Amniotic epithelial cell (primary cell): ENCODE measurements at regions not wholly inside any gene's neighbourhood (a gene's known extent, or its start where the extent isn't known, plus 50 kb on each side); places are given as distances from the start of the nearest gene placed in this dataset.

Source experiments
- DNase-seq: peaks from one replicate; pipeline ENCODE4 v3.0.0-alpha.2; 2010; ENCODE audit warnings: low read depth

- DNase-seq, result no peak
Measured at GRCh38 chr12:18969512-18969911, 160.0 kb upstream of the PLEKHA5 start.

DNA sequence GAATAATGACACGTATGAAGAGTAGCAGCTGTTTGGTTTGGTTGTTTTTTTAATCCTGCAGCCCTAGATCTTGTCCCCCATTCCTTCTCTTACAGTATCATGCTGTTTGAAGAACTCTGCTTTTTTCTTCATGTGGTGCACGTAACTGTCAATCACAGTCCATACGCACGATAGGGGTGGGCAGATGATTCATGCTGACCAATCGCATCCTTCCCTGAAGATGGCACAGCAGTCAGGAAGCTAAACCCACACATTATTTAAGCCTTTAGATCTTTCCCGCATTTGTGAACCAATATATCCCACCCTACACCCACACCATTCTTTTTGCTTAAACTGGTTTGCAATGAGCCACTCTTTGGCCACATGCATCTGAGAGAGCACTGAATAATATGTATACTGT is 158.9 kb upstream of the PLEKHA5 start:
- DNase-seq, result no peak

- no peak for DNase-seq
Measured at GRCh38 chr12:18971932-18972331, 157.6 kb upstream of the PLEKHA5 start.

GRCh38 chr12:18975933-18976332 is 153.6 kb upstream of the PLEKHA5 start:
- peak; percentile 6 for DNase-seq

GRCh38 chr12:18979401-18980126 is 150.0 kb upstream of the PLEKHA5 start:
- no peak for DNase-seq

DNA sequence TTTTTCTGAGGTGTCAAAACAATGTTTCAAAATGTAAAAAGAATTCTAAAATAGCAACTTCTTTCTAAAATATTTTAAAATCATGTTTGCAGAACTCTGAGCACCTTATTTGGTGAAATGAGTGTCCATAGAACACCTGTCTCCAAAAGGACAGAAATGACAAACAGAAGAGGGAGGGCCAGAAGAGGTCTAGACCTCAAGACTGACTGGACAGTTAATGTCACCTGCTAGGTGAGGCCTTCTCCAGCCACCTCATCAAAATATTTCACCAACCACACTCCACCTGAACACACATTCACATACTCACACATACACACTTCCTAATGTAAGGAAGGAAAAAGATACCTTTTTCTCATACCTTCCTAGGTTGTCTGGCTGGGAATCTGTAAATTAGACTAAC is 147.8 kb upstream of the PLEKHA5 start:
- no peak for DNase-seq

DNA sequence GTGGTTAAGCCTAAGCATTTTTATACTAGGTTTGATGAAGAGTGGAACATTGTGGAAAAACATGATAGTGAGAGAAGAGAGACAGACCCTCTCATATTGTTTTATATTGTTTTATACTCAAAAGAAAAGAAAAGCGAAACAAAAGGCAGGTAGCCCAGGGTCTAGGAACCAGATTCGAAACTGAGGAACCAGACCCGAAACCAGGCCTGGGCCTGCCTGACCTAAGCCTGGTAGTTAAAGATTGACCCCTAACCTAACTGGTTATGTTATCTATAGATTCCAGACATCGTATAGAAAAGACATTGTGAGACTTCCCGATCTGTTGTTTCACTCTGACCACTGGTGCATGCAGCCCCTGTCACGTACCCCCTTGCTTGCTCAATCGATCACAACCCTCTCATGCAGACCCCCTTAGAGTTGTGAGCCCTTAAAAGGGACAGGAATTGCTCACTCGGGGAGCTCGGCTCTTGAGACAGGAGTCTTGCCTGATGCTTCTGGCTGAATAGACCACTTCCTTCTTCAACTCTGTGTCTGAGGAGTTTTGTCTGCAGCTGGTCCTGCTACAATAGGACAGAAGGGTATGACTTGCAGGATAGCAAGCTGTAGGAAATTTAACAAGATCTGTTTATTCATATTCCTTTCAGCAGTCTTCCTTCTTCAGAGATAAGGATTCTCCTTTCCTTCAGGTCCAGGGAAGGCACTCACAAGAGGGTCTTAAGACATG is 147.1 kb upstream of the PLEKHA5 start:
- DNase-seq, result no peak

DNA sequence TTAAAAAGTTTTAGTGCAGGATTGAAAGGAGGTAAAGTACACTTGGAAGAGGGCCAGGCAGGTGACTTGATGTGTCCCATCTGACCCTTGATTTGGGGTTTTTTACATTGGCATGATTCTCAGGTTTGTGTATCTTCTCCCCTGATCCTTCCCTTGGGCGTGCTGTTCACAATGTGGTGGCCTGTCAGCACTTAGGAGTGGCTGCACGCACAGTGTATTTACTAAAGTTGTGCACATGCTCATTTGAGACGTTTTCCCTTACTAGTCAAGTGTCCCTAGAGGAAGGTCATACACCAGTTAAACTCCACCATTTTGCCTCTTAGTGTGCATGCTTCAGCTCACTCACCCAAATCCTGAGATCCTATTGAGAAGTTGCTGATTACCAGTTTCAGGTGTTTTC is 145.7 kb upstream of the PLEKHA5 start:
- DNase-seq, result no peak

GRCh38 chr12:18990856-18991255 is 138.7 kb upstream of the PLEKHA5 start:
- DNase-seq, result no peak

DNA sequence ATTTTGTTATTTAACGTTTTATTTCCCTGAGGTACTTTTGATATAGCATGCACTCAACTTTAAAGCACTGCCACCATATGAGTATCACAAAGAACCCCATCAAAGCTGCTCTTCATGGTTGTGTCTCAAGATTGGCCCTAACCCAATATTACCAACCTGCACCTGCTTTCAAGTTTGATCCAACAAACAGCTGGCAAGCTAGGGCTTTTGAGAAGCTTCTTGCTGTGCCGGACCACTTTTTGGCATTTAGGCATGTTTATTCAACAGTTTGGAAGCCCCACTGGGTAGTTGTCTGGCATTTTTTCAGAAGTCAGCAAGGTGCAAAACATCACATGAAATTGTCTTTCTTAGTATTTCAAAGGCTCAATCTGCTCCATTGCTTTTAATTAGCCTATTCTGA is 137.2 kb upstream of the PLEKHA5 start:
- DNase-seq, result no peak

GRCh38 chr12:18998343-18999261 is 130.9 kb upstream of the PLEKHA5 start:
- DNase-seq, result peak; percentile 75

GRCh38 chr12:19000836-19001235 is 128.7 kb upstream of the PLEKHA5 start:
- no peak for DNase-seq

- peak; percentile 70 for DNase-seq
Measured at GRCh38 chr12:19002216-19002615, 127.3 kb upstream of the PLEKHA5 start.

DNA sequence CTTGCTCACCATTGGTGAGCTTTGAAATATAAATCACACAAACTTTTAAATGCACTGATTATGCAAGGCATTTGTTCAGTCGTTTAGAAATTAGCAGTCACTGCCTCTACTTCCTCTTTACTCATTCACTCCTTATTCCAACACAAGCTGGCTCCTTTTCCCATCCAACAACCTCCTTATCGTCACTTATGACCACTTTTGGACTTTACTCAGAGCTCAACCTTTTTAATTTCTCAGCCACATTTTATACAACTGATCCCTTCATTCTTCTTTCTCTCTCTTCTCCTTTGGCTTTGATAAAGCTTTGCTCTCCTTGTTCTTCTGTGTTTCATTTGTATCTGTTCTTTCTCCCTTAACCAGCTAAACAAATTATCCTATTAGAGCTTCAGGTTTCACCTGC is 126.4 kb upstream of the PLEKHA5 start:
- no peak for DNase-seq

GRCh38 chr12:19003987-19004619 is 125.4 kb upstream of the PLEKHA5 start:
- DNase-seq, result no peak

DNA sequence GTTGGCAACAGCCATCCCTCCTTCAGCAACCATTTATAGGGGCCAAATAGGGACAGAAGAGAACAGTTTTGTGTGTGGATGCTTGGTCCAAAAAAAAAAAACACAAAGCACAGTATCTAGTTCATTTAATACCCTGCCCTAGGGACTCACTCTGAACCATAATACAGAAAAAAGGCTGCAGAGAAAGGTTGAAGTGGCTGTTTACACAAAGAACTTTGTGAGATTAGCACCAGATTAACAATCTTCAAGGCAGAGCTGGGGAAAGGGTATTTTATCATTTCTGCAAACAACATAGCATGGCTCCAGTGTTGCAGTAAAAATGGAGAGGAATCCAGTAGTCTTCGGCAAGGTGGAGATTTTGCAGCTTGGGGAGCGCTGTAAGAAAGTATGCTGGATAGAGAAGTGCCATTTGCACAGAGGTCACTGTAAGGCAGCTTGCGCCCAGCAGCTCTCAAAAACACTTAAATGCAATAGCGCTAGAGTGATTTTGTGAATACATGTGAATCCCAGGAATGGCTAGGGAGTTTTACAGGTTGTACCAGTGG is 124.2 kb upstream of the PLEKHA5 start:
- no peak for DNase-seq

GRCh38 chr12:19006626-19007137 is 122.9 kb upstream of the PLEKHA5 start:
- DNase-seq, result no peak

GRCh38 chr12:19008102-19008501 is 121.4 kb upstream of the PLEKHA5 start:
- no peak for DNase-seq

GRCh38 chr12:19010087-19010486 is 119.4 kb upstream of the PLEKHA5 start:
- no peak for DNase-seq

DNA sequence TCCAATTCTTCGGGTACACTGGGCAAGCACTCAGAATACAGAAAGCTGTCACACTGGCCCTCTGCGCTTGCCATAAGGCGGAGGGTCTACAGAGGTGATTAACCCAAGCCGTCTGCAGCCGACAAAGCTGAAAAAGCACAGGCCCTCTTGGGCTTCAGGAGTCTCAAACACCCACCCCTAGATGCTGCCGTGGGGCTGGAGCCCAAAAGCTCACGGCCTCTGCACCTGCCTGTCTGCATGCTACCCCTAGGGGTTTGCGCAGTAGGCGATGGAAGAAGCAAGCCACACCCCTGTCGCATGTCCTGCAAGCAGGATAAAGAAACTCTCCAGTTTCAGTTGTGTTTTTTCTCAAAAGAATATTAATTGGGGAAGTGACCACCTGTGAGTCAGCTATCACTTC is 118.8 kb upstream of the PLEKHA5 start:
- DNase-seq, result no peak

DNA sequence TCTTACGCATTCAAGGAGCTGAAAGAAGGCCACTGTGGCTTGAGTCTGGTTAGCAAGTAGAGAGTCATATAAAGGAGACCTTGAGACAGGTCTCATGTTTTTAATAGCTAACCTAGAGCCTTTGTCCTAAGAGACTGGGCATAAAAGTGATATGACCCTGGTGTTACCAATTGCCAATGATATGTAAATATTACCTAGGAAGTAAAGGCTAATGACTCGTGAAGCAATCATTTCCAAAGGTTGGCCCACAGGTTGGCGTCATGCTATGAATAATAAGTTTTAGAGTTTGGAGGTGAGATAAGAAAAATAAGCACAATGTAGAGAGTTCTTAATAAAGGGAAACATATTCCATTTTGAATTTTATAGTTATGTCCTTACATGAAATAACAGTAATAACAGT is 116.6 kb upstream of the PLEKHA5 start:
- no peak for DNase-seq

- DNase-seq, result peak; percentile 74
Measured at GRCh38 chr12:19014240-19014639, 115.3 kb upstream of the PLEKHA5 start.
